Stimulated activated CD4-positive, alpha-beta T cell treated with anti-CD3 and anti-CD28 coated beads, Interleukin-12 subunit alpha, Interleukin-12 subunit beta, amount 100 ng/mL, for 48 hours (primary cell): ENCODE measurements at regions not wholly inside any gene's neighbourhood (a gene's known extent, or its start where the extent isn't known, plus 50 kb on each side); places are given as distances from the start of the nearest gene placed in this dataset.

ENCODE experiments used
- DNase-seq, 3 donors: peaks; one replicate each; pipeline ENCODE4 v3.0.0-alpha.2; 2020; ENCODE audit warnings: low read depth in 2 of 3, low spot score in 1 of 3

GRCh38 chr12:90167518-90168208 is 459.0 kb upstream of the ATP2B1 start:
- no peak for DNase-seq

DNA sequence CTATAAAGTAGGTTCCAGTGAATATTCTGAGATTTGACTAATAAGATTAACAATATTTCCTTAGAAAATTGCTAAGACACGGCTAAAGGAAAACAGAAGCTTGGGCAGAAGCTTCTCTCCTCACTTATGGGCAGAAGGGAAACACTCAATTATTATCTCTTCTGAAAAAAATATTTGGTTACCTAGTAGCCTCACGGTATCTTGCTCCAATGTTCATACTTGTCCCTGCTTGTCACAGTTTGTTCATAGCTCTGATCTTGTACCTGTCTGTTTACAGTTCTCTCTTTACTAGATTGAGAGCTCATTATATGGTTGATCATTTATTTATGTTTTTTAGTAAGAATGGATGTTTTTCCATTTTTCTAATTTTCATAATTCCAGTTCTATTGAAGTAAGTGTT is 458.0 kb upstream of the ATP2B1 start:
- no peak for DNase-seq

DNA sequence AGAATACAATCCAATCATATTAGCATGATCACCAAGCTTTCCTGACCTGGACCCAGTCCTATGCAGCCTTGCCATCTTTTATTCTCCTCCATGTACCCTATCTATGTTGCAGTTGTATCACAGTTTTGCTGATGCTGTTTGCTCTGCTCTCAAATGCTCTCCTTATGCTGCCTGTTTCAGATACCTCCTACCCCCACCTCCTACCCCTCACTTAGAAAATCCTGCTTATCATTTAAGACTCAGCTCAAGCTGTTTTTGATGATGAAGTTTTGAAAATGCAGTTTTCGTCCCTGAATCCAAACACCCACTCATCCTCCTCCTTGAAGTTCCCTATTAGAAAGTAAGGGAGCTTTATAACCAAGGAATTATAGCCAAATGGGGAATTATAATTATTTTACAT is 457.4 kb upstream of the ATP2B1 start:
- no peak for DNase-seq

DNA sequence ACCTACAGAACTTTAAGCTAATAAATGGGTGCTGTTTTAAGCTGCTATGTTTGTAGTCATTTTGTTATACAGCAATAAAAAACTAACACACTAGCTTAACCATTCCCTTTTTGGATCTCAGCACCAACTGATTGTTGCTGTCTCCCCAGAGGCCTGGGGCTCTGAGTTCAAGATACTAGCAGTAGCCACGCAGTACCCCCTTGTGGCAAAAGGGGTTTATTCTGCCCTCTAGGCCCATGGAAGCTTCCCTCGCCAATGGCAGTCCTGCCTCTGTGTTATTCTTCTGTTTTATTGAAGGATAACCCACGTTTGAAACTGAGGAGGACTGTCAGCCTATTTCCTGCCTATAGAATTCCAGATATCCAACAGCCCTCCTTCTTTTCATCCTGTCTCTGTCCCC is 455.3 kb upstream of the ATP2B1 start:
- DNase-seq, result no peak

DNA sequence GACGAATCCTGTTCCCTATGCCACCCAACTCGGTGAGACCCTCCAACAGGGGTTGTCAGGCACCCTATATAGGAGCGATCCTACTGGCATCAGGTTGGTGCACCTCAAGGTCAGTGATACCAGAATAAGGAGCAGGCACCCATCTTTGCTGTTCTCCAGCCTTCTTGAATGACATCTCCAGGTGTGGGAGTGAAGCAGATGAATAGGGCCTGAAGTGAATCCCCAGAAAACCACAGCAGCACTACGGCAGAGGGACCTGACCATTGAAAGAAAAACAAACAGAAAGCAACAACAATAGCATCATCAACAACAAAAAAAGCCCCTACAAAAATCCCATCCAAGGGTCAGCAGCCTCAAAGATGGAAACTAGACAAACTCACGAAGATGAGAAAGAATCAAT is 445.2 kb upstream of the ATP2B1 start:
- DNase-seq, result no peak

- DNase-seq, result no peak
Measured at GRCh38 chr12:90152897-90153624, 444.4 kb upstream of the ATP2B1 start.

DNA sequence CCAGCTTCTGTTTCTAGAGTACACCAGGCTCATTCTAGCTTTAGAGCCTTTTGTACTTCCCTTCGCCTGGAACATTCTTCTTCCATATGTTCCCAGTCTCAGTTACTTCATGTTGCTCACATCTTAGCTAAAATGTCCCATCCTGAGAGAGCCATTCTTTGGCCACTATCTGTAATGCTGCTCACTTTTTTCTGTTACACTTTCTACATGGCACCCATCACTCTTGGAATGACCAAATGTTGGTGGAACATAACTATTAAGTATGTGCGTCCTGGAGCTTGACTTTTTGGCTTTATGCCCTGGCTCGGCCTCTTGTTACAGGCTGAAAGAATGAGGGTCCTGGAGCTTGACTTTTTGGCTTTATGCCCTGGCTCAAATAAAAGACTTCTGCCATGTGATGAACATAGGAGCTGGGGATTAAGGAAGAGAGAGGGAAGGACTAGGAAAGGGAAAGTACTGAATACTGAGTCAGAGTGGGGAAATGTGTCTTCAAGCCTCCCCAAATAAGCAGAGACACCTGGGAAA is 442.9 kb upstream of the ATP2B1 start:
- DNase-seq, result no peak

GRCh38 chr12:90149453-90149852 is 440.8 kb upstream of the ATP2B1 start:
- no peak for DNase-seq

- DNase-seq, result no peak
Measured at GRCh38 chr12:90129366-90130030, 420.9 kb upstream of the ATP2B1 start.

GRCh38 chr12:90128526-90128925 is 419.9 kb upstream of the ATP2B1 start:
- DNase-seq, result no peak

GRCh38 chr12:90126125-90126524 is 417.5 kb upstream of the ATP2B1 start:
- no peak for DNase-seq

DNA sequence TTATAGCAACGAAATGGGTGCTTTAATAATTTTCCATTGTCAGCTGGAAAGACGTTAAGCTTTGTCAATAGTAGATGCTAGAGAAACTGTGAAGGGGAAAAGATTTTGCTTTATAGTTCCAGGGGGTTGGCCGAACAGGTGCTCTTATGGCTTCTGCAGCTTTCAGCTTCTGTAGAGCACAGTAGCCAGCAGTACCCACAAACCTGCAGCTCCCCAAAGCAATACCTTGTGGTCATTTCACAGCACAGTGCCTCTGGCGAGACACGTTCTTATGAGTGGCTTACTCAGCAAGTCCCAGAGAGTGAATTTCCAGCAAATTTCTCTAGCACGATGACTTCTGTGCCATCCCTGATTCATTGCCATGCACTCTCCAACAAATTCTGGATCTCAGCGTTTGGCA is 416.3 kb upstream of the ATP2B1 start:
- DNase-seq, result no peak

GRCh38 chr12:90124289-90124688 is 415.7 kb upstream of the ATP2B1 start:
- no peak for DNase-seq

- DNase-seq, result no peak
Measured at GRCh38 chr12:90122681-90123080, 414.0 kb upstream of the ATP2B1 start.

DNA sequence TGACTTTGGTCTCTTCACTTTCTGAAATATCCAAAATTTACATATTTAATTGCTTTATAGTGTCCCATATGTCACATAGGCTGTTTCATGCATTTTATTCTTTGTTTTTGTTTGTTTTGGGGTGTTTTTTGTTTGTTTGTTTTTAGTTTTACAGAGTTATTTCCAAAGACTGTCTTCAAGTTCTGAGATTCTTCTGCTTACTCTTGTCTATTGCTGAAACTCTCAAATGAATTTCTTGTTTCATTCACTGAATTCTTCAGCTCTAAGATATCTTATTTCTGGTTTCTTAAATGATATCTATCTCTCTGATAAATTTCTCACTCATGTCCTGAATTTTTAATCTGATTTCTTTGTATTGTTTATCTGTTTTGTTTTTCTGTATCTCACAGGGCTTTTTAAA is 412.0 kb upstream of the ATP2B1 start:
- DNase-seq, result no peak

DNA sequence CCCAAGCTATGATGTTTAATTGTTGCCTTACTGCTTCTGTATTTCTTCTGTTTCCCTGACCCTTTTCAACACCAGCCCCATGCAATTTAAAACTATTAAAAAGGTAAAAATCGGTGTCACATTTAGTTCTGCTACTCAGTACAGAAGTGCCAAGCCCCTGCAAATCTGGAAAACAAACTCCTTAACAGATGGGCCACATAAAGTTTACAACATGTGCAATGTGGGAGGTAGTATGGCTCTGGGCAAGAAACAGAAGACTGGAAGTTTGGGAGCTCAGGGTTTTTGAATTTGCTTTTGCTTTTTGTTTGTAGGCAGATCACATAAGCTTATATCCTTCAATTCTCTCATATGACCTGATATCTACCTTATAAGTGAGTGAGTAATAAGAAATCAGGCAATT is 404.0 kb upstream of the ATP2B1 start:
- no peak for DNase-seq

DNA sequence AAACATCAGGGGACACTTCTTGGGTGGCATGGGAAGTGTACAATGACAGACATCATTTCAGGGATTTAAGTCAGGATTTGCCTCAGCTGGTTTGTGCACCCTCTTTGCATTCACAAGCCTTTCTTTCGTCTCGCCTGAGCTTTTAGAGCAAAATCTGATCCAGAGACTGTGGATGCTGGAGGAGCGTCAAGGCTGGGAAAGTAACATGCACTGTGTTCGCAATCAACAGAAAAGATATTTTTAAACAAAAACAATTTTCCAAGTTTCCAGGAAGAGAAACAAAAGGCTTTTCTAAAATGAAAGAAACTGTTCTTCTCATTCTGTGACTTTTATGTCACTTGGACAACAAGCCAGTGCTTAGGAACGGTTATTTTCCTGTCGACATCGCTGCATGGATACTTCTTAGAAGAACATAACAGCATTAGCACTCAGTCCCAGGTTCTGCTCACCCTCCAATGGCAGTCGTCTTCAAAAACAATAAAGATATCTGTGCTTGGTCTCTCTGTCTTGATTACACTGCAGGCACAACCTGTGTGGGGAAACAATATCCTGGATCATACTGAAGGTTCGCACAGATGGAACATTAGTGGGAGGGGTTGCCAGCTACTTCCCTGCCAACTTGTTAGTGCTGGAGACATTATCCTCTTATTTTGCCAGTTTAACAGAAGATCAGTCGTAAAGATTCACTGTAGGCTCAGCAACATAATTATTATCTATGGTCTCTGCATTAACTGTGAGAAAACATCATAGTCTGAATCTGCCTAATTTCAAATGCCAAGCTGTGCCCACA is 403.3 kb upstream of the ATP2B1 start:
- no peak for DNase-seq

DNA sequence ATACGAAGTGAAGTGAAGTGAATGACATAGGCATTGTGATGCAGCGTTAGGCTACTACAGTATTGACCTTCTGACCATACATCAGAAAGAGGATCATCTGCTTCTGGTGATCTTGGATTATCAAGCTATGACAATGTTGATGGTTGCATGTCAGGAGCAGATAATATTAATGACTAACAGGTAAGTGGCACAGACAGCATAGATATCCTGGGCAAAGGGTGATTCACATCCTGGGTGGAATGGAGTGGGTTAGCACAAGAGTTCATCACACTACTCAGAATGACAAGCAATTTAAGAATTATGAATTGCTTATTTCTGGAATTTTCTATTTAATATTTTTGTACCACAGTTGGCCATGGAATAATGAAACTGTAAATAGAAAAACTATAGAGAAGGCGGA is 397.9 kb upstream of the ATP2B1 start:
- DNase-seq, result no peak

- DNase-seq, result no peak
Measured at GRCh38 chr12:90102957-90103652, 394.5 kb upstream of the ATP2B1 start.

DNA sequence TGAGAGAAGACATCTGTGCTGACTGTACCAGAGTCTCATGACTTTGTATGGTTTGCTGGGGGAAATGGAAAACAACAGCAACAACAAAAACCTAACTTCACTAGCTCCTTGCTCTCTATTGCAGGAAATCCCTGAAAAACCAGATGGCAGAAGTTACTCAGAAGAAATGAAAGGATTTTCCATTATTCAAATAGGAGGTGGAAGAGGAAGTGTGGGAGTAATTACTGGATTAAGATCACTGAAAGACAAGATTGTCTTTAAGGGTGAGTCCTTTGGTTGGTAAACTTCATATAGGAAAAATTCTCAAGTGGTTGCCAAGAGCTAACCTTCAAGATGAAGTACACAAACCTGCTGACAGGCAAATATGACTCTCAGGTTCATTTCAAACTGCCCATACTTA is 391.9 kb upstream of the ATP2B1 start:
- DNase-seq, result no peak

- DNase-seq, result no peak
Measured at GRCh38 chr12:90099288-90099687, 390.6 kb upstream of the ATP2B1 start.
